Endothelial cell of umbilical vein (primary cell): ENCODE measurements at regions not wholly inside any gene's neighbourhood (a gene's known extent, or its start where the extent isn't known, plus 50 kb on each side); places are given as distances from the start of the nearest gene placed in this dataset.
"Not testable (repeated sequence)": the region's sequence is repeated elsewhere in the genome, so short reads cannot be mapped to it uniquely, and the experiment has no call there.

ENCODE experiments used
- BruUV-seq: library from RNA; stranded (reverse); fragments of 400-500 nt; replicated peaks from 2 replicates; lab custom pipeline; 2021; lab: Mats Ljungman, UMichigan
- CTCF ChIA-PET: fragments of 300-600, 350-600 bp; sonication (Branson Sonifier 250); formaldehyde crosslinking; loops from one replicate; lab custom pipeline; 2021; ENCODE audit warnings: antibody characterized with exemption, inconsistent platforms; lab: Charles Lee
- POLR2A ChIA-PET: fragments of 300-600, 350-600 bp; sonication (Branson Sonifier 250); formaldehyde crosslinking; loops from one replicate; lab custom pipeline; 2021; ENCODE audit warnings: antibody characterized with exemption, inconsistent platforms; lab: Charles Lee
- DNase-seq: peaks from one replicate; pipeline ENCODE4 v3.0.0-alpha.2; 2011; ENCODE audit warnings: low read depth, low spot score
- FAIRE-seq: peaks from 2 replicates; lab custom pipeline; 2011; peaks lifted over from hg19 to GRCh38; lab: Jason Lieb, UNC
- H2AFZ ChIP-seq: 2 replicates; pipeline ENCODE4 v1.6.0; 2012; ENCODE audit warnings: low read depth, low read length, control low read depth, inconsistent platforms
- H3K27ac ChIP-seq: 2 replicates; pipeline ENCODE4 v1.5.1; 2011; ENCODE audit warnings: low read depth, mild to moderate bottlenecking, control low read depth, low read length, moderate library complexity; ENCODE audit not compliant: insufficient read depth
- H3K27me3 ChIP-seq, 2 experiments: 2 replicates each; pipeline versions ENCODE4 v1.6.0 to v1.6.1; 2011; ENCODE audit warnings: low read length in 2 of 2, mixed read lengths in 1 of 2; ENCODE audit not compliant: control insufficient read depth in 2 of 2, insufficient read depth in 2 of 2
- H3K36me3 ChIP-seq, 2 experiments: 2 replicates in 1 of 2; 3 replicates in 1 of 2; pipeline ENCODE4 v1.5.1; 2011; ENCODE audit warnings: low read length in 2 of 2, mild to moderate bottlenecking in 1 of 2, moderate library complexity in 1 of 2; ENCODE audit not compliant: control insufficient read depth in 2 of 2, insufficient read depth in 2 of 2; ENCODE audit errors: extremely low read depth in 1 of 2
- H3K4me1 ChIP-seq: 3 replicates; pipeline ENCODE4 v1.5.1; 2011; ENCODE audit warnings: mild to moderate bottlenecking, low read length; ENCODE audit not compliant: control insufficient read depth, insufficient read depth; ENCODE audit errors: extremely low read depth
- H3K4me2 ChIP-seq: 2 replicates; pipeline ENCODE4 v1.6.1; 2011; ENCODE audit warnings: low read length, control low read depth, mixed read lengths; ENCODE audit not compliant: insufficient read depth
- H3K4me3 ChIP-seq, 3 experiments: fragments of 200-600 bp in 1 of 3; sonication (generic), shearing (Covaris generic) in 1 of 3; replicated peaks in 1 of 3; 2 replicates each; pipeline ENCODE4 v1.5.1; 2011 to 2016; ENCODE audit warnings: control low read depth in 3 of 3, low read length in 3 of 3, mild to moderate bottlenecking in 2 of 3, inconsistent platforms in 1 of 3, low read depth in 1 of 3, moderate library complexity in 1 of 3; ENCODE audit not compliant: insufficient read depth in 1 of 3
- H3K79me2 ChIP-seq: 2 replicates; pipeline ENCODE4 v1.6.0; 2012; ENCODE audit warnings: low read length, inconsistent platforms; ENCODE audit not compliant: control insufficient read depth, insufficient read depth
- H3K9ac ChIP-seq: replicated peaks from 2 replicates; pipeline ENCODE3; 2011; ENCODE audit warnings: low read length, control low read depth; ENCODE audit not compliant: insufficient read depth; ENCODE audit errors: extremely low read depth
- H3K9me1 ChIP-seq: replicated peaks from 3 replicates; pipeline ENCODE4 v1.6.0; 2011; ENCODE audit warnings: mild to moderate bottlenecking, low read length; ENCODE audit not compliant: control insufficient read depth, insufficient read depth; ENCODE audit errors: extremely low read depth
- H3K9me3 ChIP-seq: replicated peaks from 2 replicates; pipeline ENCODE4 v1.5.1; 2012; ENCODE audit warnings: low read length, inconsistent platforms; ENCODE audit not compliant: control insufficient read depth, insufficient read depth
- H4K20me1 ChIP-seq: replicated peaks from 2 replicates; pipeline ENCODE3; 2011; ENCODE audit warnings: mild to moderate bottlenecking, low read length; ENCODE audit not compliant: control insufficient read depth, insufficient read depth; ENCODE audit errors: extremely low read depth
- CTCF ChIP-seq, 2 donors: IDR thresholded peaks; 1 replicate in 1 of 2; 2 replicates in 1 of 2; pipeline ENCODE4 v1.5.1; 2011; ENCODE audit warnings: low read length in 2 of 2, mild to moderate bottlenecking in 2 of 2, moderate library complexity in 2 of 2, control low read depth in 1 of 2, inconsistent platforms in 1 of 2, low read depth in 1 of 2; ENCODE audit not compliant: insufficient read depth in 1 of 2; ENCODE audit errors: extremely low read depth in 1 of 2
- EZH2 ChIP-seq: IDR thresholded peaks from 2 replicates; pipeline ENCODE4 v1.6.1; 2012; ENCODE audit warnings: borderline replicate concordance, low read depth, mild to moderate bottlenecking, moderate library complexity, low read length, inconsistent platforms; ENCODE audit not compliant: severe bottlenecking
- FOS ChIP-seq: IDR thresholded peaks from 2 replicates; pipeline ENCODE4 v1.6.1; 2011; ENCODE audit warnings: mild to moderate bottlenecking, low read length, moderate library complexity, borderline replicate concordance; ENCODE audit not compliant: insufficient read depth
- JUN ChIP-seq: IDR thresholded peaks from 2 replicates; pipeline ENCODE4 v1.6.1; 2011; ENCODE audit warnings: borderline replicate concordance, low read depth; ENCODE audit not compliant: insufficient read length, insufficient read depth
- MAX ChIP-seq: IDR thresholded peaks from 2 replicates; pipeline ENCODE4 v1.6.1; 2011; ENCODE audit not compliant: insufficient read depth, insufficient read length
- MYC ChIP-seq: IDR thresholded peaks from one replicate; pipeline ENCODE4 v1.6.1; 2011; ENCODE audit warnings: mild to moderate bottlenecking, low read depth, low read length
- POLR2A ChIP-seq: IDR thresholded peaks from 2 replicates; pipeline ENCODE4 v1.6.1; 2012; ENCODE audit warnings: low read depth, mild to moderate bottlenecking, control low read depth, low read length
- POLR2AphosphoS5 ChIP-seq: IDR thresholded peaks from 2 replicates; pipeline ENCODE4 v1.6.1; 2012; ENCODE audit warnings: low read depth, mild to moderate bottlenecking, control low read depth, low read length, moderate library complexity; ENCODE audit not compliant: insufficient read depth
- dilution Hi-C: fragments of 300-500 bp; cut with MboI; formaldehyde crosslinking; loops from one replicate; pipeline ENCODE4 v1.15.0; 2019; ENCODE audit warnings: low sequenced_read_pairs; ENCODE audit not compliant: extremely low pct_ligation_motif_present
- intact Hi-C: fragments of 100-400 bp; cut with micrococcal nuclease; formaldehyde crosslinking; loops from one replicate; pipeline ENCODE4 v1.10.0; 2022

GRCh38 chr5:82509762-82510161, 231.6 kb upstream of the RPS23 start:
- no peak for TF ChIP-seq JUN
- no peak for TF ChIP-seq POLR2AphosphoS5
- no peak for TF ChIP-seq CTCF (IDR thresholded peaks at IDR 0.05; ENCODE audit: extremely low read depth in 1 of 2, insufficient read depth in 1 of 2, low read depth in 1 of 2, low read length in 2 of 2)
- TF ChIP-seq FOS: no peak
- TF ChIP-seq EZH2: no peak
- TF ChIP-seq MYC: no peak
- TF ChIP-seq MAX: no peak
- no peak for TF ChIP-seq POLR2A
- H3K9me3 ChIP-seq: no peaks in the 10 kb centered on the region
- no peaks in the 10 kb centered on the region for H3K4me1 ChIP-seq
- FAIRE-seq (no peak), DNase-seq (no peak)
- no peaks in the 10 kb centered on the region for H3K9me1 ChIP-seq
- H3K9ac ChIP-seq: no peak overlapping the region
- H4K20me1 ChIP-seq: no peaks in the 10 kb centered on the region
- no peak overlapping the region for H3K4me2 ChIP-seq
- H3K27ac ChIP-seq: no peak overlapping the region
- POLR2A ChIA-PET: no interaction called here
- H3K79me2 ChIP-seq: no peaks in the 10 kb centered on the region
- no peaks in the 10 kb centered on the region for H3K36me3 ChIP-seq
- CTCF ChIA-PET: no interaction called here
- intact Hi-C loops (no loop called here), dilution Hi-C loops (no loop called here)
- no TSS peak for BruUV-seq
- no peak overlapping the region for H2AFZ ChIP-seq
- no peaks in the 10 kb centered on the region for H3K27me3 ChIP-seq
- H3K4me3 ChIP-seq: no peak overlapping the region

GRCh38 chr5:82506390-82506789, 228.2 kb upstream of the RPS23 start:
- H3K79me2 ChIP-seq, intact Hi-C loops, POLR2A ChIA-PET, H2AFZ ChIP-seq, dilution Hi-C loops, H3K9me1 ChIP-seq, H3K27ac ChIP-seq, H3K9me3 ChIP-seq, H4K20me1 ChIP-seq, FAIRE-seq, H3K27me3 ChIP-seq, DNase-seq, H3K36me3 ChIP-seq, H3K4me1 ChIP-seq, H3K9ac ChIP-seq, H3K4me3 ChIP-seq, BruUV-seq, H3K4me2 ChIP-seq: not testable (repeated sequence)
- CTCF ChIA-PET: interaction anchor here (1.3 kb wide), 1 partner anchor 11 kb away, joined by 4 read pairs; no protein-coding TSS in a partner anchor
